ENCODE measurements at regions not wholly inside any gene's neighbourhood (a gene's known extent, or its start where the extent isn't known, plus 50 kb on each side); places are given as distances from the start of the nearest gene placed in this dataset.
"Not testable (repeated sequence)": the region's sequence is repeated elsewhere in the genome, so short reads cannot be mapped to it uniquely, and the experiment has no call there.

DNA sequence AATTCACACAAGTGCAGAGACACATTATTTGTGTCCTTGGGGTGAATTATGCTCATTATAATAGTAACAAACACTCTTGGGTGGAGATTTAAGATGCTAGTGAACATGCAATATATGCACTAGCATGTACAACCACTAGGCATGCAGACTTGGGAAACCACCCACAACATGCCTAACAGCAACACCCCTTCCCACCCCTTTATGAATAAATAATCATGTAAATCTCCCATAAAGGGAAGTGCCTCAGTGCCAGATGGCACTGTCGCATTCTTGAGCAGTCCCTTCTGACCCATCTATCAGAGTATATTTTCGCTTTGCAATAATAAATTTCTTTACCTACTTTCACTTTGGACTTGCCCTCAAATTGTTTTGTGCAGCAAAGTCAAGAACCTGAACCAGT is 1362.2 kb downstream of the OLFM4 start:
- DNase-seq: no peak
- H3K36me3 ChIP-seq: no peaks in the 10 kb centered on the region
- 89 to 96% methylated on average over 2 of the region's 2 CpGs for WGBS, 2 donors
- H3K4me1 ChIP-seq: no peaks in the 10 kb centered on the region
- H3K9me3 ChIP-seq: no peaks in the 10 kb centered on the region
- H3K27ac ChIP-seq: no peak overlapping the region
- H3K4me3 ChIP-seq: no peak overlapping the region
- H3K27me3 ChIP-seq: no peaks in the 10 kb centered on the region
- no peak for ATAC-seq (ENCODE audit: low FRiP score in 2 of 2)
- TF ChIP-seq POLR2A (IDR thresholded peaks at IDR 0.05): no peak

- WGBS, 2 donors: 75 to 77% methylated on average over 7 of the region's 7 CpGs
- no peaks in the 10 kb centered on the region for H3K9me3 ChIP-seq
- no peaks in the 10 kb centered on the region for H3K36me3 ChIP-seq
- DNase-seq (no peak), ATAC-seq (ENCODE audit: low FRiP score in 2 of 2) (no peak)
- no peak overlapping the region for H3K4me3 ChIP-seq
- no peaks in the 10 kb centered on the region for H3K4me1 ChIP-seq
- no peak overlapping the region for H3K27ac ChIP-seq
- TF ChIP-seq, protein P1, sequence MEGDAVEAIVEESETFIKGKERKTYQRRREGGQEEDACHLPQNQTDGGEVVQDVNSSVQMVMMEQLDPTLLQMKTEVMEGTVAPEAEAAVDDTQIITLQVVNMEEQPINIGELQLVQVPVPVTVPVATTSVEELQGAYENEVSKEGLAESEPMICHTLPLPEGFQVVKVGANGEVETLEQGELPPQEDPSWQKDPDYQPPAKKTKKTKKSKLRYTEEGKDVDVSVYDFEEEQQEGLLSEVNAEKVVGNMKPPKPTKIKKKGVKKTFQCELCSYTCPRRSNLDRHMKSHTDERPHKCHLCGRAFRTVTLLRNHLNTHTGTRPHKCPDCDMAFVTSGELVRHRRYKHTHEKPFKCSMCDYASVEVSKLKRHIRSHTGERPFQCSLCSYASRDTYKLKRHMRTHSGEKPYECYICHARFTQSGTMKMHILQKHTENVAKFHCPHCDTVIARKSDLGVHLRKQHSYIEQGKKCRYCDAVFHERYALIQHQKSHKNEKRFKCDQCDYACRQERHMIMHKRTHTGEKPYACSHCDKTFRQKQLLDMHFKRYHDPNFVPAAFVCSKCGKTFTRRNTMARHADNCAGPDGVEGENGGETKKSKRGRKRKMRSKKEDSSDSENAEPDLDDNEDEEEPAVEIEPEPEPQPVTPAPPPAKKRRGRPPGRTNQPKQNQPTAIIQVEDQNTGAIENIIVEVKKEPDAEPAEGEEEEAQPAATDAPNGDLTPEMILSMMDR (IDR thresholded peaks at IDR 0.05): no peak
- no peak for TF ChIP-seq POLR2A (IDR thresholded peaks at IDR 0.05)
- no peak for TF ChIP-seq EP300 (IDR thresholded peaks at IDR 0.05)
- TF ChIP-seq POLR2AphosphoS5 (IDR thresholded peaks at IDR 0.05): no peak
- H3K27me3 ChIP-seq: no peaks in the 10 kb centered on the region
Measured at GRCh38 chr13:54394085-54394700, 1365.6 kb downstream of the OLFM4 start.

DNA sequence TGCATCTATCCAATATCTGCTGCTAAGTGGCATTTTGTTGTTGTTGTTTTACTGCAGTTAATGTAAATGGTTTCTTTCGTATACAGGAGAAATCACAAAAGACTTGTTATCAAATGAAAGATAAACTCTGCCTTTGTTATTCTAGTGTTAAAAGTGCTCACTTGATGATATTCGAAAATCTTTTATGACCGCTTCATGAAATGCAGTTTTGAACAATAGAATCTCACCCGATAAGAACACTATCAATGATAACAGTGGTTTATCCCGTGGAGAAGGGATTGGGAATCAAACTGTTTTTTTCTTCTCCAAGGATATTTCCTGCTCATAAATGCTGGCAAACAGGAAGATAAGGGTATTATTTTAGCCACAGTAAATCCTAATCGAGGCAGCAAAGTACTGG is 1366.3 kb downstream of the OLFM4 start:
- Histone ChIP-seq H3K27ac (no peak overlapping the region), H3K4me3 (no peak overlapping the region), H3K4me1 (no peaks in the 10 kb centered on the region), H3K36me3 (no peaks in the 10 kb centered on the region), H3K9me3 (no peaks in the 10 kb centered on the region), H3K27me3 (no peaks in the 10 kb centered on the region)
- no peak for ATAC-seq (ENCODE audit: low FRiP score in 2 of 2)
- TF ChIP-seq EP300 (IDR thresholded peaks at IDR 0.05): no peak
- TF ChIP-seq, protein P1 (IDR thresholded peaks at IDR 0.05): no peak
- 68 to 73% methylated on average over 6 of the region's 6 CpGs for WGBS, 2 donors
- no peak for DNase-seq

- no peak for TF ChIP-seq EP300 (IDR thresholded peaks at IDR 0.05)
- TF ChIP-seq POLR2AphosphoS5 (IDR thresholded peaks at IDR 0.05): no peak
- no peak for TF ChIP-seq POLR2A (IDR thresholded peaks at IDR 0.05)
- TF ChIP-seq, protein P1 (IDR thresholded peaks at IDR 0.05): no peak
- ATAC-seq (ENCODE audit: low FRiP score in 2 of 2) (no peak), DNase-seq (no peak)
- peaks cover 0 to 3% (median 0%) of the 10 kb centered on the region in 4 donors for H3K9me3 ChIP-seq
- no peak overlapping the region for H3K27ac ChIP-seq
- H3K4me3 ChIP-seq: no peak overlapping the region
- no peaks in the 10 kb centered on the region for H3K4me1 ChIP-seq
- no peaks in the 10 kb centered on the region for H3K27me3 ChIP-seq
- H3K36me3 ChIP-seq: no peaks in the 10 kb centered on the region
- WGBS, 2 donors: 66 to 68% methylated on average over 1 of the region's 1 CpG
Measured at GRCh38 chr13:54402495-54402894, 1373.9 kb downstream of the OLFM4 start.

GRCh38 chr13:54415753-54416366 is 1387.2 kb downstream of the OLFM4 start:
- Histone ChIP-seq H3K9me3 (peaks cover 0 to 4% (median 0%) of the 10 kb centered on the region in 4 donors), H3K27me3 (no peaks in the 10 kb centered on the region), H3K4me3 (no peak overlapping the region), H3K27ac (no peak overlapping the region), H3K36me3 (no peaks in the 10 kb centered on the region), H3K4me1 (no peaks in the 10 kb centered on the region)
- TF ChIP-seq EP300 (IDR thresholded peaks at IDR 0.05) (no peak), POLR2A (IDR thresholded peaks at IDR 0.05) (no peak), POLR2AphosphoS5 (IDR thresholded peaks at IDR 0.05) (no peak)
- TF ChIP-seq, protein P1 (IDR thresholded peaks at IDR 0.05): no peak
- WGBS, 2 donors: 83 to 85% methylated on average over 5 to 6 of the region's 6 CpGs
- DNase-seq: no peak
- ATAC-seq (ENCODE audit: low FRiP score in 2 of 2): peak in 1 of 2 donors; percentile 30

- not testable (repeated sequence) for DNase-seq; H3K4me3 ChIP-seq; H3K27me3 ChIP-seq; H3K4me1 ChIP-seq; H3K27ac ChIP-seq; H3K36me3 ChIP-seq; H3K9me3 ChIP-seq; ATAC-seq (ENCODE audit: low FRiP score in 2 of 2)
- 82 to 87% methylated on average over 15 of the region's 15 CpGs for WGBS, 2 donors
Measured at GRCh38 chr13:54422946-54423345, 1394.3 kb downstream of the OLFM4 start.
